BE2C (cell line): ENCODE measurements at regions not wholly inside any gene's neighbourhood (a gene's known extent, or its start where the extent isn't known, plus 50 kb on each side); places are given as distances from the start of the nearest gene placed in this dataset.
A peak's percentile ranks its signal among the peaks of the same experiment; 100 is the strongest.

Experiments
- DNase-seq: peaks from one replicate; pipeline ENCODE4 v3.0.0-alpha.2; 2020
- H3K27me3 ChIP-seq: fragments of 250-450 bp; sonication (Bioruptor Pico); 2 replicates; pipeline ENCODE4 v1.5.1; 2020; ENCODE audit warnings: mild to moderate bottlenecking
- H3K36me3 ChIP-seq: fragments of 250-450 bp; sonication (Bioruptor Pico); 2 replicates; pipeline ENCODE4 v1.5.1; 2020; ENCODE audit warnings: mild to moderate bottlenecking
- H3K4me1 ChIP-seq: fragments of 250-450 bp; sonication (Bioruptor Pico); 2 replicates; pipeline ENCODE4 v1.5.1; 2020
- H3K4me3 ChIP-seq: 2 replicates; pipeline ENCODE4 v1.5.1; 2011; ENCODE audit warnings: low read depth, low read length
- H3K9me3 ChIP-seq: fragments of 250-450 bp; sonication (Bioruptor Pico); 2 replicates; pipeline ENCODE4 v1.5.1; 2020
- TF ChIP-seq, protein P1 (sequence below): IDR thresholded peaks from 2 replicates; pipeline ENCODE4 v1.5.1; 2012; ENCODE audit warnings: mild to moderate bottlenecking, low read depth, low read length

DNA sequence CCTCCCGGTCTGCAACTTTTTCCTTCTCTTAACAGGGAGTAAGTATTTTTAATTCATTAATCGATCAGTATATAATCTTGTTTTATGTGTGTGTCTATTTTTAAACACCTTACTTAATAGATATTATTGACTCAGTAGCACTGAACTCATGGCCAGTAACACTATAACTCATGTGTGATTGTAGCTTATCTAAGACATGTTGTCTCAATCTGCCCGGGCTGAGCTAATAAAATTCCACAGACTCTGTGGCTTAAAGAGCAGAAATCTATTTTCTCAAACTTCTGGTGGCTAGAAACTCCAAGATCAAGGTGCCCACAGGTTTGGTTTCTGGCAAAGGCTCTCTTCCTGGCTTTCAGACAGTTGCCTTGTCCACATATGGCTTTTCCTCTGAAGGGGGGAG lies 68.8 kb upstream of the TNFAIP3 start:
- Histone ChIP-seq H3K27me3 (no peaks in the 10 kb centered on the region; the same call in 1 of the 2 replicates), H3K4me3 (no peak overlapping the region), H3K36me3 (no peaks in the 10 kb centered on the region), H3K9me3 (no peaks in the 10 kb centered on the region), H3K4me1 (no peaks in the 10 kb centered on the region)
- DNase-seq, result no peak
- TF ChIP-seq, protein P1, sequence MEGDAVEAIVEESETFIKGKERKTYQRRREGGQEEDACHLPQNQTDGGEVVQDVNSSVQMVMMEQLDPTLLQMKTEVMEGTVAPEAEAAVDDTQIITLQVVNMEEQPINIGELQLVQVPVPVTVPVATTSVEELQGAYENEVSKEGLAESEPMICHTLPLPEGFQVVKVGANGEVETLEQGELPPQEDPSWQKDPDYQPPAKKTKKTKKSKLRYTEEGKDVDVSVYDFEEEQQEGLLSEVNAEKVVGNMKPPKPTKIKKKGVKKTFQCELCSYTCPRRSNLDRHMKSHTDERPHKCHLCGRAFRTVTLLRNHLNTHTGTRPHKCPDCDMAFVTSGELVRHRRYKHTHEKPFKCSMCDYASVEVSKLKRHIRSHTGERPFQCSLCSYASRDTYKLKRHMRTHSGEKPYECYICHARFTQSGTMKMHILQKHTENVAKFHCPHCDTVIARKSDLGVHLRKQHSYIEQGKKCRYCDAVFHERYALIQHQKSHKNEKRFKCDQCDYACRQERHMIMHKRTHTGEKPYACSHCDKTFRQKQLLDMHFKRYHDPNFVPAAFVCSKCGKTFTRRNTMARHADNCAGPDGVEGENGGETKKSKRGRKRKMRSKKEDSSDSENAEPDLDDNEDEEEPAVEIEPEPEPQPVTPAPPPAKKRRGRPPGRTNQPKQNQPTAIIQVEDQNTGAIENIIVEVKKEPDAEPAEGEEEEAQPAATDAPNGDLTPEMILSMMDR, result no peak

DNA sequence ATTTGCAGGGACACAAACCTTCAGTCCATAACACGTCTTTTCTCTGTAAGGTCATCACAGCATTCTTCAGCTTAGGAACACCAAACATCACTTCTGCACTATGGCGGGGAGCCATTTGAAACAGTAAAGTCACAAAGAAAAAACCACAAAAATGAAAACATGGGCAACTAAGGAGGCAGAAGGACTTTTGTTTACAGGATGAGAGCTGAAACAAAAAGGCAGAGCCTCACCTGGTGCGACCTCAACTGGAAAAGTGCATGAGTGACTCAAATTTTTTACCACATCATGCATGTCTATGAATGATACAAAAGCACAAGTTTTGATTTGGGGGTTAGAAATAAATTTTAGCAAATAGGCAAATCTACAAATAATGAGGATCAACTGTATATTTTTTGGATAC lies 68.2 kb upstream of the TNFAIP3 start:
- Histone ChIP-seq H3K27me3 (no peaks in the 10 kb centered on the region; the same call in 1 of the 2 replicates), H3K9me3 (no peaks in the 10 kb centered on the region), H3K4me1 (no peaks in the 10 kb centered on the region), H3K4me3 (no peak overlapping the region), H3K36me3 (no peaks in the 10 kb centered on the region)
- no peak for DNase-seq
- TF ChIP-seq, protein P1, result no peak

DNA sequence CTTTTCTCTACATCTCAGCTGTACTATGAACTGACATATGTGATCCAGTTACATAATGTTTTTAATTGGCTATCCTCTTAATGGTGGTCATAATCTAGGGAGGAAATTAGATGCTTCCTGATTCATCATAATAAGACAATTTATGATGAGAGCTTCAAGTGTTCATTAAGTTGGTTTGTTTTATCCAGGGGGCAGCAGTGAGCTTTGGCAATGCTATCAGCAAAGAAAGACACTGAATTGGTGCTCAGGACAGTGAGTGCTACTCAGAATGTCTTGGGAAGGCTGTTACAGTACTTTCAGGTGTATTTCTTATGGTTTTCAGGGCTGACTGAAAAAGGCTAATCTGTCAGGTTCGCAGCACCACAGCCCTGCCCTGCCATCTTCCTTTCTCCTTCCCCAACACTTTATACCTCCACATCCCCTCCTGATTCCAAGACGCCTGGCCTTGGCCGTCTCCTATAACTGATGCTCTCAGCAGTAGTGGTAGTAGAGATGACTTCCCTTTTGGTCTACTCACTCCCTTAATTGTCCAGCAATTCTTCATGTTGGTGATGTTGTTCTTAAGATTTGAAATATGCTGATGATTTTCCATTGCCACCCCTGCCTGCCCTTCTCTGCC lies 67.0 kb upstream of the TNFAIP3 start:
- no peaks in the 10 kb centered on the region for H3K36me3 ChIP-seq
- no peaks in the 10 kb centered on the region for H3K9me3 ChIP-seq
- H3K4me3 ChIP-seq, result no peak overlapping the region
- H3K4me1 ChIP-seq, result no peaks in the 10 kb centered on the region
- TF ChIP-seq, protein P1, result peak; percentile 47
- peak; percentile 18 for DNase-seq
- H3K27me3 ChIP-seq, result no peaks in the 10 kb centered on the region; the same call in 1 of the 2 replicates

DNA sequence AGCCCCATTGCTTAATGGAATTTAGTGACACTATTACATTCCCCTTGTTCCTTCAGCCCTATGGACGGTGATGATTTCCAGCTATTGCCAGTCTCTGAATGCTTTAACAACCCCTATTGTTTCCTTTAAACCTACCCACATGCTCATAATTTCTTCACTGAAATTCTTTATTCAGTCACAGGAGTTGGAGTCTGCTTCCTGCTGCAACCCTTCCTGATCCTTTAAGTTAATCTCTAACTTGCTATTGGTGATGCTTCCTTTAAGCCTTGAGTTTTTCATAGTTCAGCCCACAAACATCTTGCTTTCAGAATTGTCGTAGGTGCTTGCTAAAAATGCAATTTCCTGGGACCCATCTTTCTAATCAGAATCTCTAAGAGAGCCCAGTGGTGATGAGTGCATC lies 66.3 kb upstream of the TNFAIP3 start:
- TF ChIP-seq, protein P1, result no peak
- no peaks in the 10 kb centered on the region for H3K27me3 ChIP-seq

DNA sequence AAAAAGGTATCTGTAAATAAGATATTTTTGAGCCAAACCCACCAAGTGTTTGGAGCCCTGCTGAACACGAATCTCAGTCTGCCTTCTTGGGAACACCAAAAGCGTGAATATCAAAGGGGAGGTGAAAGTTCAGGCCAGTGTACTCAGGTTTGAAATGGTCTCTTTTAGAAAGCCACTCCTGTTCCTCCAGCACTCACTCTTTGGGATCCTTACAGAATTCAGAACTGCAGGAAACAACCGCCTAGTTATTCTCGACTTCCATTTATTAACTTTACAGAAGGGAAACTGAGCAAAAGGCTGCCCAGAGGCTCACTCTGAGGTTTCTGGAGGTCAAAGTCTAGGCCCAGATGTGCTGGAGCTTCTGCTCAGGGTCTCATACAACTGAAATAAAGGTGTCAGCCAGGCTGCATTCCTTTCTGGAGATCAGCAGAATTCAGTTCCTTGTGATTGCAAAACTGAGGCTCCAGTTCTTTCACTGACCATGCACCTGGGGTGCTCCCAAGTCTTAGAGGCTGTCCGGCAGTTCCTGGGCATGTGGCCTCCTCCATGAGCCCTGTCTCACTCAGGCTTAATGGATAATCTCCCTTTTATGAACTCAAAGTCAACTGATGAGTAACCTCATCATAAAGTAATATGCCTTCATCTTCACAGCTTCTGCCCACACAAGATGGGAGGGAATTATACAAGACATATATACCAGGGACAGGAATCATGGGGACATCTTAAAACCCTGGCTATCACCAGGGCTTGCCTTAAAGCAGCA lies 65.5 kb upstream of the TNFAIP3 start:
- H3K4me1 ChIP-seq, result no peaks in the 10 kb centered on the region
- no peak for DNase-seq
- H3K9me3 ChIP-seq, result no peaks in the 10 kb centered on the region
- TF ChIP-seq, protein P1, result no peak
- H3K27me3 ChIP-seq, result no peaks in the 10 kb centered on the region
- H3K4me3 ChIP-seq, result no peak overlapping the region
- no peaks in the 10 kb centered on the region for H3K36me3 ChIP-seq

More for the DNA sequence above, 66.3 kb upstream of the TNFAIP3 start:
- DNase-seq, result no peak
- no peak overlapping the region for H3K4me3 ChIP-seq
- no peaks in the 10 kb centered on the region for H3K4me1 ChIP-seq
- H3K9me3 ChIP-seq, result no peaks in the 10 kb centered on the region
- no peaks in the 10 kb centered on the region for H3K36me3 ChIP-seq

DNA sequence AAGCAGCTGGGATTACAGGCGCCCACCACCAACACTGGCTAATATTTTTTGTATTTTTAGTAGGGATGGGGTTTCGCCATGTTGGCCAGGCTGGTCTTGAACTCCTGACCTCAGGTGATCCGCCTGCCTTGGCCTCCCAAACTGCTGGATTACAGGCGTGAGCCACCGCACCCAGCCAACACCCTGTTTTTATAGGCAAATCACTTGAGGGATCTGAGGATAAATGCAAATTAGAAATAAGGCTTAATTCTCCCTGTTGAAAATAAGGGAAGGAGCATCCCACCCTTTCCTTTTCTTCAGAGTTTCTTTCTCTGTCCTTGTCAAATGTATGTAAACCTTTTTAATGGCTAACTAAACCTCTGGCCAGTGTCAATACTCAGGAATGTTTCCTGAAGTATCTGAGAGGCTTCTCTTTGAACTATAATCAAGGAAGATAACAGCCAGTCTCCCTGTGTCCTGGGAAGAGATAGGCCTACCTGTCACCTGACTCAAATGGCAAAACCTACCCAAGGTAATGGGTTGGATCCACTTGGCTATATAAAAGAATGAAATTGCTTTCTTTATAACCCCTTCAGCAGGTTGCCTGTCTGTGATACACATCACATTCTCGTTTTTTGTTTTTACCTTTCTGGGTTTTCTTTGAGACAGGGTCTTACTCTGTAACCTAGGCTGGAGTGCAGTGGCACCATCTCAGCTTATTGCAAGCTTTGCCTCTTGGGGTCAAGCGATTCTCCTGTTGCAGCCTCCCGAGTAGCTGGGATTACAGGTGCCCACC lies 64.5 kb upstream of the TNFAIP3 start:
- no peaks in the 10 kb centered on the region for H3K36me3 ChIP-seq
- no peaks in the 10 kb centered on the region for H3K9me3 ChIP-seq
- TF ChIP-seq, protein P1, result no peak
- no peak for DNase-seq
- H3K27me3 ChIP-seq, result no peaks in the 10 kb centered on the region
- no peak overlapping the region for H3K4me3 ChIP-seq
- no peaks in the 10 kb centered on the region for H3K4me1 ChIP-seq
